H9 (cell line): ENCODE measurements at regions not wholly inside any gene's neighbourhood (a gene's known extent, or its start where the extent isn't known, plus 50 kb on each side); places are given as distances from the start of the nearest gene placed in this dataset.

Experiments
- DNase-seq: peaks from one replicate; pipeline ENCODE4 v3.0.0-alpha.2; 2017
- H2AFZ ChIP-seq: one replicate; pipeline ENCODE4 v1.6.1; 2013; ENCODE audit warnings: mild to moderate bottlenecking, low read length, control low read depth, moderate library complexity
- H2AK5ac ChIP-seq: 2 replicates; pipeline ENCODE4 v1.6.1; 2013; ENCODE audit warnings: low read length, control low read depth, mixed read lengths; ENCODE audit not compliant: insufficient read length
- H2BK120ac ChIP-seq: one replicate; pipeline ENCODE4 v1.6.1; 2013; ENCODE audit warnings: low read depth, mild to moderate bottlenecking, low read length, control low read depth, inconsistent platforms; ENCODE audit not compliant: poor library complexity, severe bottlenecking
- H2BK12ac ChIP-seq: 2 replicates; pipeline ENCODE4 v1.6.1; 2013; ENCODE audit warnings: low read length, control low read depth, mixed read lengths, low read depth; ENCODE audit not compliant: insufficient read length
- H2BK15ac ChIP-seq: 2 replicates; pipeline ENCODE4 v1.6.1; 2013; ENCODE audit warnings: low read depth, low read length, control low read depth
- H2BK20ac ChIP-seq: one replicate; pipeline ENCODE4 v1.6.1; 2013; ENCODE audit warnings: low read depth, mild to moderate bottlenecking, low read length, control low read depth, inconsistent platforms; ENCODE audit not compliant: poor library complexity, severe bottlenecking
- H2BK5ac ChIP-seq: 2 replicates; pipeline ENCODE4 v1.6.1; 2013; ENCODE audit warnings: low read length, control low read depth, mixed read lengths; ENCODE audit not compliant: insufficient read length
- H3K14ac ChIP-seq: 2 replicates; pipeline ENCODE4 v1.6.1; 2013; ENCODE audit warnings: low read length, control low read depth; ENCODE audit not compliant: insufficient read depth
- H3K18ac ChIP-seq: 2 replicates; pipeline ENCODE4 v1.6.1; 2013; ENCODE audit warnings: low read depth, mild to moderate bottlenecking, mixed read lengths, low read length, control low read depth; ENCODE audit not compliant: insufficient read length
- H3K23ac ChIP-seq: 2 replicates; pipeline ENCODE4 v1.6.1; 2013; ENCODE audit warnings: low read length, control low read depth, mixed read lengths, low read depth; ENCODE audit not compliant: insufficient read length
- H3K23me2 ChIP-seq: 2 replicates; pipeline ENCODE4 v1.6.1; 2013; ENCODE audit warnings: low read depth, mild to moderate bottlenecking, mixed read lengths, low read length, control low read depth; ENCODE audit not compliant: insufficient read length, poor library complexity, severe bottlenecking
- H3K27ac ChIP-seq: 2 replicates; pipeline ENCODE4 v1.5.1; 2013; ENCODE audit warnings: low read length, control low read depth, mixed read lengths, low read depth; ENCODE audit not compliant: insufficient read length
- H3K27me3 ChIP-seq: 2 replicates; pipeline ENCODE4 v1.6.1; 2013; ENCODE audit warnings: low read length, control low read depth, inconsistent platforms; ENCODE audit not compliant: insufficient read depth
- H3K4ac ChIP-seq: 2 replicates; pipeline ENCODE4 v1.6.1; 2013; ENCODE audit warnings: low read depth, mild to moderate bottlenecking, control low read depth, inconsistent platforms, low read length, moderate library complexity
- H3K4me1 ChIP-seq: 2 replicates; pipeline ENCODE4 v1.6.1; 2013; ENCODE audit warnings: low read length, control low read depth, inconsistent platforms; ENCODE audit not compliant: insufficient read depth
- H3K4me2 ChIP-seq: 2 replicates; pipeline ENCODE4 v1.6.1; 2013; ENCODE audit warnings: low read length, control low read depth, mixed read lengths; ENCODE audit not compliant: insufficient read length, insufficient read depth
- H3K56ac ChIP-seq: 2 replicates; pipeline ENCODE4 v1.6.1; 2013; ENCODE audit warnings: low read depth, mild to moderate bottlenecking, mixed read lengths, low read length, control low read depth; ENCODE audit not compliant: insufficient read length
- H3K79me1 ChIP-seq: 2 replicates; pipeline ENCODE4 v1.6.1; 2013; ENCODE audit warnings: low read depth, mild to moderate bottlenecking, moderate library complexity, low read length, control low read depth, inconsistent platforms; ENCODE audit not compliant: insufficient read depth, poor library complexity, severe bottlenecking
- H3K79me2 ChIP-seq: 2 replicates; pipeline ENCODE4 v1.6.1; 2013; ENCODE audit warnings: low read length, control low read depth, inconsistent platforms; ENCODE audit not compliant: insufficient read depth
- H3K9ac ChIP-seq: 2 replicates; pipeline ENCODE4 v1.6.1; 2013; ENCODE audit warnings: low read length, control low read depth, mixed read lengths; ENCODE audit not compliant: insufficient read length; ENCODE audit errors: extremely low read depth
- H3K9me3 ChIP-seq: one replicate; pipeline ENCODE4 v1.6.1; 2013; ENCODE audit warnings: low read depth, low read length, inconsistent platforms; ENCODE audit not compliant: control insufficient read depth
- H3T11ph ChIP-seq: one replicate; pipeline ENCODE4 v1.6.1; 2013; ENCODE audit warnings: mild to moderate bottlenecking, low read length, control low read depth, inconsistent platforms
- H4K20me1 ChIP-seq: one replicate; pipeline ENCODE4 v1.6.1; 2013; ENCODE audit not compliant: control insufficient read depth, insufficient read length, insufficient read depth
- H4K5ac ChIP-seq: 2 replicates; pipeline ENCODE4 v1.6.1; 2013; ENCODE audit warnings: low read depth, mild to moderate bottlenecking, mixed read lengths, low read length, control low read depth; ENCODE audit not compliant: insufficient read length
- H4K8ac ChIP-seq: replicated peaks from 2 replicates; pipeline ENCODE4 v1.6.1; 2013; ENCODE audit warnings: low read length, control low read depth, mixed read lengths, low read depth; ENCODE audit not compliant: insufficient read length
- H4K91ac ChIP-seq: 2 replicates; pipeline ENCODE4 v1.6.1; 2013; ENCODE audit warnings: low read depth, mild to moderate bottlenecking, moderate library complexity, mixed read lengths, low read length, control low read depth; ENCODE audit not compliant: insufficient read length
- H3K27ac Mint-ChIP-seq, 3 experiments: 2 replicates in 2 of 3; 3 replicates in 1 of 3; pipeline ENCODE4 v1.8.0; 2020 to 2021; ENCODE audit warnings: mixed read lengths in 3 of 3, mild to moderate bottlenecking in 1 of 3, moderate library complexity in 1 of 3
- H3K27me3 Mint-ChIP-seq: 2 replicates; pipeline ENCODE4 v1.8.0; 2021; ENCODE audit warnings: low read depth, mild to moderate bottlenecking, moderate library complexity, mixed read lengths
- H3K36me3 Mint-ChIP-seq, 3 experiments: 2 replicates in 2 of 3; 3 replicates in 1 of 3; pipeline ENCODE4 v1.8.0; 2020 to 2021; ENCODE audit warnings: low read depth in 3 of 3, mixed read lengths in 3 of 3; ENCODE audit not compliant: insufficient read depth in 1 of 3
- H3K4me1 Mint-ChIP-seq, 2 experiments: 2 replicates each; pipeline ENCODE4 v1.8.0; 2020; ENCODE audit warnings: mixed read lengths in 2 of 2
- H3K4me3 Mint-ChIP-seq, 2 experiments: 2 replicates in 1 of 2; 3 replicates in 1 of 2; pipeline ENCODE4 v1.8.0; 2020 to 2021; ENCODE audit warnings: mild to moderate bottlenecking in 2 of 2, mixed read lengths in 2 of 2, moderate library complexity in 1 of 2
- H3K9me3 Mint-ChIP-seq, 2 experiments: 2 replicates in 1 of 2; 3 replicates in 1 of 2; pipeline ENCODE4 v1.8.0; 2020; ENCODE audit warnings: mild to moderate bottlenecking in 2 of 2, mixed read lengths in 2 of 2, moderate library complexity in 1 of 2
- CTCF ChIP-seq: fragments of 200-600 bp; sonication (generic); conservative IDR thresholded peaks from 3 replicates; pipeline ENCODE4 v1.8.0; 2021; ENCODE audit warnings: antibody characterized with exemption, mild to moderate bottlenecking
- WGBS: extraction: QIAGEN DNeasy Blood & Tissue Kit; methylation state at CpG from one replicate; pipeline ENCODE4 v1.1.7; 2013; ENCODE audit warnings: missing lambda C conversion rate, low lambda C conversion rate, mixed read lengths; ENCODE audit not compliant: insufficient read length; ENCODE audit errors: extremely low coverage; 5-methylcytosine and 5-hydroxymethylcytosine counted together

- H2AFZ ChIP-seq: no peak overlapping the region
- H3K27ac Mint-ChIP-seq: no peak overlapping the region
These were observed 287.2 kb downstream of the BCAT1 start for GRCh38 chr12:24661657-24662096.

More at GRCh38 chr12:24661657-24662096, 287.2 kb downstream of the BCAT1 start:
- no peaks in the 10 kb centered on the region for H3K27me3 Mint-ChIP-seq
- H4K20me1 ChIP-seq: no peaks in the 10 kb centered on the region
- H2AK5ac ChIP-seq: no peak overlapping the region
- TF ChIP-seq CTCF: no peak
- no peaks in the 10 kb centered on the region for H3K4me1 ChIP-seq
- H2BK15ac ChIP-seq: no peak overlapping the region
- no peaks in the 10 kb centered on the region for H3K27me3 ChIP-seq
- H3K4me2 ChIP-seq: no peak overlapping the region
- no peak overlapping the region for H3K9ac ChIP-seq
- H4K91ac ChIP-seq: no peak overlapping the region
- H3K4me3 Mint-ChIP-seq: no peak overlapping the region
- no peak overlapping the region for H3T11ph ChIP-seq
- H3K36me3 Mint-ChIP-seq: no peaks in the 10 kb centered on the region
- no peak overlapping the region for H3K23ac ChIP-seq
- no peak overlapping the region for H2BK12ac ChIP-seq
- H4K5ac ChIP-seq: no peak overlapping the region
- no peak overlapping the region for H2BK20ac ChIP-seq
- no peak overlapping the region for H3K56ac ChIP-seq
- no CpG with 5 or more reads among the region's 5 CpGs for WGBS
- no peak overlapping the region for H2BK5ac ChIP-seq
- H3K4me1 Mint-ChIP-seq: no peaks in the 10 kb centered on the region
- H3K4ac ChIP-seq: no peak overlapping the region
- no peaks in the 10 kb centered on the region for H3K9me3 Mint-ChIP-seq
- H3K9me3 ChIP-seq: no peaks in the 10 kb centered on the region
- no peak for DNase-seq
- H3K18ac ChIP-seq: no peak overlapping the region
- H3K23me2 ChIP-seq: no peaks in the 10 kb centered on the region
- no peaks in the 10 kb centered on the region; the same call in 1 of the 2 replicates for H3K79me2 ChIP-seq
- no peaks in the 10 kb centered on the region for H3K79me1 ChIP-seq
- H3K27ac ChIP-seq: no peak overlapping the region
- H2BK120ac ChIP-seq: no peak overlapping the region
- H4K8ac ChIP-seq: no peak overlapping the region
- no peak overlapping the region for H3K14ac ChIP-seq
